K562 (cell line): ENCODE measurements at regions not wholly inside any gene's neighbourhood (a gene's known extent, or its start where the extent isn't known, plus 50 kb on each side); places are given as distances from the start of the nearest gene placed in this dataset.

Experiments
- BACH1 ChIP-seq: fragments of 200-800 bp; sonication (Bioruptor generic); IDR thresholded peaks from 2 replicates; pipeline ENCODE4 v1.6.1; 2016; ENCODE audit warnings: missing genetic modification characterization, missing compliant biosample characterization
- ESRRB ChIP-seq: fragments of 250-450 bp; sonication (Bioruptor Pico); IDR thresholded peaks from 2 replicates; pipeline ENCODE4 v1.5.0; 2020; ENCODE audit warnings: mild to moderate bottlenecking, moderate library complexity, borderline replicate concordance
- MLLT1 ChIP-seq, 2 experiments: fragments of 450-650 bp; IDR thresholded peaks; 2 replicates each; pipeline ENCODE4 v1.6.1; 2016
- TBP ChIP-seq: optimal IDR thresholded peaks from 2 replicates; pipeline ENCODE3; 2011; ENCODE audit warnings: low read depth, low read length, improper control_type of control experiment
- ZBTB1 ChIP-seq: sonication (generic); formaldehyde crosslinking; IDR thresholded peaks from 2 replicates; pipeline ENCODE4 v1.8.1; 2023; ENCODE audit warnings: missing genetic modification reagents, low read depth, mild to moderate bottlenecking, borderline replicate concordance
- TF ChIP-seq, protein P1 (sequence below): fragments of 450-650 bp; conservative IDR thresholded peaks from 2 replicates; pipeline ENCODE4 v1.6.1; 2016; ENCODE audit warnings: missing genetic modification characterization, low read depth, mild to moderate bottlenecking, control low read depth, missing compliant biosample characterization

DNA sequence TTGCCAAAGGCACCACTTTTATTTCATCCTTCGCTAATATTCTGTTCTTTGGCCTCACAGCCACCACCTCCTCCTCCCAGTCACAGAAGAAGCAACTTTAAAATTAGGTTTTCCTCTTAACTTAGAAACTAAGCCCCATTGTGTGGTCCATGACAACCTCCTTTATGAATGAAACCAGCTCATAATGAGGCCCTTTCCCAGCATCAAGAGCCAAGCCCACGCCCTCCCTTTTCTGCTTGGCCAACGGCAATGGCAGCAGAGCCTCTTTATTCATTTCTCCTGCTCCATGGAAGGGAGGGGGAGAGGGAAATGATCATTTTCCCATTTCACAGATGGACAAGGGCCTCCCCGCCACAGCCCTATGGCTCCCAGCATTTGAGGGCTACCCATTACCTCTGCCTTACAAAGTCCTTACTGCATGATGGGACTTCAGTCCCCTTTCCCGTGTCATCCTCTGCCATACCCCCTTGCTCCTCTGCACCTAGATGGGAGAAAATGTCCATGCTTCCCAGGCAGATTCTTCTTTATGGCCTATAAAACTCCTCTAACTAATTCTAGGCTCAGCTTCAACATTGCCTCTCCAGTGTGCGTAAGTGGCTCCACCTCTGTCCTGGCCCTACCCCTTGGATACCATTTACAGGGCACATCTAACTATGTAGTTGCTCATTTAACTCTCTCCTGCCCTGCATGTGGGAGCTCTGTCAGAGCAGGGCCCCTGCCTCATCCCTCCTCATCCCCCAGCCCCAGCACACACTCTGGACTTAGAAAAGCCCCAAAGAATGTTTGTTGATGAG, 475.5 kb downstream of the RPS24 start:
- TF ChIP-seq ESRRB = no peak
- TF ChIP-seq, protein P1, sequence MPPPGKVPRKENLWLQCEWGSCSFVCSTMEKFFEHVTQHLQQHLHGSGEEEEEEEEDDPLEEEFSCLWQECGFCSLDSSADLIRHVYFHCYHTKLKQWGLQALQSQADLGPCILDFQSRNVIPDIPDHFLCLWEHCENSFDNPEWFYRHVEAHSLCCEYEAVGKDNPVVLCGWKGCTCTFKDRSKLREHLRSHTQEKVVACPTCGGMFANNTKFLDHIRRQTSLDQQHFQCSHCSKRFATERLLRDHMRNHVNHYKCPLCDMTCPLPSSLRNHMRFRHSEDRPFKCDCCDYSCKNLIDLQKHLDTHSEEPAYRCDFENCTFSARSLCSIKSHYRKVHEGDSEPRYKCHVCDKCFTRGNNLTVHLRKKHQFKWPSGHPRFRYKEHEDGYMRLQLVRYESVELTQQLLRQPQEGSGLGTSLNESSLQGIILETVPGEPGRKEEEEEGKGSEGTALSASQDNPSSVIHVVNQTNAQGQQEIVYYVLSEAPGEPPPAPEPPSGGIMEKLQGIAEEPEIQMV (tag) = no peak
- no peak for TF ChIP-seq MLLT1 (IDR thresholded peaks at IDR 0.05)
- no peak for TF ChIP-seq TBP
- TF ChIP-seq ZBTB1 = no peak
- TF ChIP-seq BACH1 (tag) = no peak
